DND-41 (cell line): ENCODE measurements at regions not wholly inside any gene's neighbourhood (a gene's known extent, or its start where the extent isn't known, plus 50 kb on each side); places are given as distances from the start of the nearest gene placed in this dataset.

ENCODE experiments used
- ATAC-seq: fragments of 200-7000 bp; cut with Tn5 transposase; 3 replicates; pipeline ENCODE4 v1.9.1; 2021; ENCODE audit warnings: low read depth; ENCODE audit not compliant: insufficient read depth
- DNase-seq: peaks from one replicate; pipeline ENCODE4 v3.0.0-alpha.2; 2020
- H2AFZ ChIP-seq: 2 replicates; pipeline ENCODE4 v1.6.0; 2012; ENCODE audit warnings: low read depth, low read length
- H3K27ac ChIP-seq: 2 replicates; pipeline ENCODE4 v1.5.1; 2012; ENCODE audit warnings: low read length, inconsistent platforms
- H3K27me3 ChIP-seq: fragments of 200-600 bp; sonication (generic); 2 replicates; pipeline ENCODE4 v1.6.0; 2012; ENCODE audit warnings: low read length, mild to moderate bottlenecking, inconsistent platforms; ENCODE audit not compliant: insufficient read depth, poor library complexity
- H3K36me3 ChIP-seq: 2 replicates; pipeline ENCODE4 v1.5.1; 2012; ENCODE audit warnings: low read length, inconsistent platforms; ENCODE audit not compliant: insufficient read depth
- H3K4me1 ChIP-seq: 2 replicates; pipeline ENCODE4 v1.5.1; 2012; ENCODE audit warnings: mild to moderate bottlenecking, low read length; ENCODE audit not compliant: insufficient read depth
- H3K4me2 ChIP-seq: 2 replicates; pipeline ENCODE4 v1.6.0; 2012; ENCODE audit warnings: mild to moderate bottlenecking, moderate library complexity, low read length, inconsistent platforms; ENCODE audit not compliant: insufficient read depth
- H3K4me3 ChIP-seq, 2 experiments: fragments of 200-600 bp in 1 of 2; shearing (Covaris generic) in 1 of 2; 2 replicates each; pipeline ENCODE4 v1.5.1; 2012 to 2016; ENCODE audit warnings: inconsistent platforms in 2 of 2, low read length in 2 of 2, mild to moderate bottlenecking in 2 of 2, low read depth in 1 of 2, moderate library complexity in 1 of 2
- H3K79me2 ChIP-seq: 2 replicates; pipeline ENCODE4 v1.6.0; 2012; ENCODE audit warnings: low read length, inconsistent platforms; ENCODE audit not compliant: insufficient read depth
- H3K9ac ChIP-seq: 2 replicates; pipeline ENCODE4 v1.6.0; 2012; ENCODE audit warnings: low read depth, mild to moderate bottlenecking, inconsistent platforms, low read length, moderate library complexity
- H3K9me3 ChIP-seq: 2 replicates; pipeline ENCODE4 v1.5.1; 2012; ENCODE audit warnings: low read length, moderate library complexity, mild to moderate bottlenecking, inconsistent platforms; ENCODE audit not compliant: insufficient read depth, severe bottlenecking
- H4K20me1 ChIP-seq: 2 replicates; pipeline ENCODE4 v1.6.0; 2012; ENCODE audit warnings: low read length; ENCODE audit not compliant: insufficient read depth
- CTCF ChIP-seq: IDR thresholded peaks from 2 replicates; pipeline ENCODE4 v1.5.1; 2012; ENCODE audit warnings: borderline replicate concordance, low read length, moderate library complexity, mild to moderate bottlenecking; ENCODE audit not compliant: poor library complexity, severe bottlenecking; ENCODE audit errors: extremely low read depth
- EZH2 ChIP-seq: IDR thresholded peaks from 3 replicates; pipeline ENCODE4 v1.6.1; 2012; ENCODE audit warnings: borderline replicate concordance, low read depth, mild to moderate bottlenecking, moderate library complexity, low read length, inconsistent platforms; ENCODE audit not compliant: severe bottlenecking

GRCh38 chr1:101603726-101604125 is 366.9 kb downstream of the S1PR1 start:
- TF ChIP-seq EZH2 (no peak), CTCF (no peak)
- H3K4me3 ChIP-seq, result no peak overlapping the region
- peaks cover 1% of the 10 kb centered on the region for H3K9me3 ChIP-seq
- H3K36me3 ChIP-seq, result no peaks in the 10 kb centered on the region
- H2AFZ ChIP-seq, result no peak overlapping the region
- no peaks in the 10 kb centered on the region for H3K79me2 ChIP-seq
- no peaks in the 10 kb centered on the region for H4K20me1 ChIP-seq
- no peak overlapping the region for H3K4me2 ChIP-seq
- no peak overlapping the region for H3K9ac ChIP-seq
- ATAC-seq (no peak), DNase-seq (no peak)
- H3K4me1 ChIP-seq, result no peaks in the 10 kb centered on the region
- H3K27me3 ChIP-seq, result no peaks in the 10 kb centered on the region
- H3K27ac ChIP-seq, result no peak overlapping the region

- H3K79me2 ChIP-seq, result no peaks in the 10 kb centered on the region
- H3K9me3 ChIP-seq, result peaks cover 11% of the 10 kb centered on the region
- H3K27me3 ChIP-seq, result no peaks in the 10 kb centered on the region
- H3K4me3 ChIP-seq, result no peak overlapping the region
- no peaks in the 10 kb centered on the region for H4K20me1 ChIP-seq
- TF ChIP-seq EZH2, result no peak
- TF ChIP-seq CTCF, result no peak
- no peak overlapping the region for H3K9ac ChIP-seq
- H3K36me3 ChIP-seq, result no peaks in the 10 kb centered on the region
- no peaks in the 10 kb centered on the region for H3K4me1 ChIP-seq
- H3K27ac ChIP-seq, result no peak overlapping the region
- DNase-seq (no peak), ATAC-seq (no peak)
- H3K4me2 ChIP-seq, result no peak overlapping the region
- H2AFZ ChIP-seq, result no peak overlapping the region
Observed at GRCh38 chr1:101605878-101606277, 369.1 kb downstream of the S1PR1 start.

GRCh38 chr1:101613546-101613945 is 376.7 kb downstream of the S1PR1 start:
- H3K27ac ChIP-seq, result no peak overlapping the region
- no peak overlapping the region for H3K4me2 ChIP-seq
- no peaks in the 10 kb centered on the region for H3K36me3 ChIP-seq
- H3K4me3 ChIP-seq, result no peak overlapping the region
- H2AFZ ChIP-seq, result no peak overlapping the region
- peaks cover 14% of the 10 kb centered on the region for H3K9me3 ChIP-seq
- H3K79me2 ChIP-seq, result no peaks in the 10 kb centered on the region
- no peak for TF ChIP-seq CTCF
- TF ChIP-seq EZH2, result no peak
- ATAC-seq (no peak), DNase-seq (no peak)
- H3K4me1 ChIP-seq, result no peaks in the 10 kb centered on the region
- no peaks in the 10 kb centered on the region for H4K20me1 ChIP-seq
- H3K27me3 ChIP-seq, result no peaks in the 10 kb centered on the region
- no peak overlapping the region for H3K9ac ChIP-seq

- DNase-seq, result no peak
Observed at GRCh38 chr1:101618900-101619299, 377.8 kb downstream of the OLFM3 start.

More at GRCh38 chr1:101618900-101619299, 377.8 kb downstream of the OLFM3 start:
- Histone ChIP-seq H2AFZ (no peak overlapping the region), H3K4me3 (no peak overlapping the region), H4K20me1 (no peaks in the 10 kb centered on the region), H3K9me3 (no peaks in the 10 kb centered on the region), H3K27me3 (no peaks in the 10 kb centered on the region), H3K36me3 (no peaks in the 10 kb centered on the region), H3K9ac (no peak overlapping the region), H3K4me1 (no peaks in the 10 kb centered on the region), H3K79me2 (no peaks in the 10 kb centered on the region), H3K27ac (no peak overlapping the region), H3K4me2 (no peak overlapping the region)
- no peak for TF ChIP-seq CTCF
- TF ChIP-seq EZH2, result no peak
- no peak for ATAC-seq
